ENCODE measurements at regions not wholly inside any gene's neighbourhood (a gene's known extent, or its start where the extent isn't known, plus 50 kb on each side); places are given as distances from the start of the nearest gene placed in this dataset.

GRCh38 chr3:145006271-145006670 is 1034.6 kb downstream of the DIPK2A start:
- H3K27ac ChIP-seq = no peak overlapping the region
- H3K4me3 ChIP-seq = no peak overlapping the region
- DNase-seq (ENCODE audit: low spot score in 2 of 2) = no peak
- no peaks in the 10 kb centered on the region for H3K36me3 ChIP-seq
- H3K27me3 ChIP-seq = no peaks in the 10 kb centered on the region
- H3K4me1 ChIP-seq = no peaks in the 10 kb centered on the region
- TF ChIP-seq CTCF (IDR thresholded peaks at IDR 0.05) (no peak), POLR2A (IDR thresholded peaks at IDR 0.05) (no peak), EP300 (IDR thresholded peaks at IDR 0.05) (no peak)
- H3K9me3 ChIP-seq = peaks cover 0 to 8% (median 0%) of the 10 kb centered on the region in 4 donors
- 46 to 76% methylated on average over 3 of the region's 3 CpGs for WGBS, 2 donors

- DNase-seq (ENCODE audit: low spot score in 2 of 2) = no peak
- no peak overlapping the region for H3K4me3 ChIP-seq
- no peak overlapping the region for H3K27ac ChIP-seq
- H3K36me3 ChIP-seq = no peaks in the 10 kb centered on the region
- 92% methylated on average over 1 of the region's 1 CpG for WGBS, 2 donors
- no peaks in the 10 kb centered on the region for H3K9me3 ChIP-seq
- H3K4me1 ChIP-seq = no peaks in the 10 kb centered on the region
- TF ChIP-seq POLR2A (IDR thresholded peaks at IDR 0.05) (no peak), EP300 (IDR thresholded peaks at IDR 0.05) (no peak), CTCF (IDR thresholded peaks at IDR 0.05) (no peak)
- H3K27me3 ChIP-seq = no peaks in the 10 kb centered on the region
Observed at GRCh38 chr3:145013931-145014330, 1042.3 kb downstream of the DIPK2A start.

DNA sequence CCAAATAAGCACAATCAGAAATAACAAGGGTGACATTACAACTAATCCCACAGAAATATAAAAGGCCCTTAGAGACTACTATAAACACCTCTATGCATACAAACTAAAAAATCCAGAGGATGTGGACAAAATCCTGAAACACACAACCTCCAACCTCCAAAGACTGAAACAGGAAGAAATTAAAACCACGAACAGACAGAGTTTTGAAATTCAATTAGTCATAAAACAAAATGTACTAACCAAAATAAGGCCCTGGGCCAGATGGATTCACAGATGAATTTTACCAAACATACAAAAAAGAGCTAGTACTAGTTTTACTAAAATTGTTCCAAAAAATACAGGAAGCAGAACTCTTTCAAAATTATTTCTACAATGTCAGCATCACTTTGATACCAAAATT is 1043.6 kb downstream of the DIPK2A start:
- H3K9me3 ChIP-seq = no peaks in the 10 kb centered on the region
- no peak for DNase-seq (ENCODE audit: low spot score in 2 of 2)
- TF ChIP-seq POLR2A (IDR thresholded peaks at IDR 0.05) = no peak
- no peak for TF ChIP-seq CTCF (IDR thresholded peaks at IDR 0.05)
- TF ChIP-seq EP300 (IDR thresholded peaks at IDR 0.05) = no peak
- H3K27ac ChIP-seq = no peak overlapping the region
- H3K4me3 ChIP-seq = no peak overlapping the region
- WGBS, 2 donors = 33 to 42% methylated on average over 1 of the region's 1 CpG
- no peaks in the 10 kb centered on the region for H3K36me3 ChIP-seq
- no peaks in the 10 kb centered on the region for H3K27me3 ChIP-seq
- H3K4me1 ChIP-seq = no peaks in the 10 kb centered on the region

DNA sequence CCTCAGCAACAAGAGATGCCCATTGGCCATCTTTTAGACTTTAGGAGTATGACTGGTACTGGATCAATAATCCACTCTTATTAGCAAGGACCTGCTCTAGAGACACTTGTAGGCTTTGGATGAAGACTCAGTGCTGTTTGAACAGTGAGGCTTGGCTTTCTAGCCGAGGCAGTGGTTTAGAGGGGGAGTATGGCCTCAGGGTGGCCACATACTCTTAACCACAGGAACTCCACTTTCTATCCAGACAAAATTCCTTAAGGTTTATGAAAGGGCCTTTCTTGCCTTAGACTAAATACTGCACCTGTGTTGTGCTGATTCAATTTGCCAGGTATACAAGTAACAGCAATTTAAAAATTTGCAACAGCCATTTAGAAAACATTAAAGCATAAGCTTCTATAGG is 1046.3 kb downstream of the DIPK2A start:
- no peak for DNase-seq (ENCODE audit: low spot score in 2 of 2)
- no peaks in the 10 kb centered on the region for H3K9me3 ChIP-seq
- WGBS, 2 donors = 40 to 46% methylated on average over 1 of the region's 1 CpG

DNA sequence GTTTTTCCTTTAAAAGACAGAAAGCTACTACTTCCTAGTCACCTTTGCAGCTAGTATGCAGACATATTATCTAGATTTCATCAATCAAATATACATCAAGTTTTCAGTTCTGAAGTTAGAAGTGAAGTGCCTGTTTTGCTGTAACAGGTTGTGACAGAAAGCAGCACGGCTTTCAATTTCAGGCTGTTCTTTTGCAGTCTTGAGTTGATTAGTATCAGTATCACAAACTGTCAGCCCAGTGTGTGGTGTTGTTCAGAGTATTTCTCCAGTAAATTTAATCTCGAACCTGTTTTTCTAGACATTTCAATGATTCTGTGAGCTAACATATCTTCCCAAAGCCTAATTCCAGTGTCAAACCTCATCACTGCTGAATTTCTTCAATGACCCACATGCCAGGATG is 1050.8 kb downstream of the DIPK2A start:
- no peak overlapping the region for H3K27ac ChIP-seq
- WGBS, 2 donors = 87% methylated on average over 2 of the region's 2 CpGs
- no peak for DNase-seq (ENCODE audit: low spot score in 2 of 2)
- peaks cover 0 to 3% (median 0%) of the 10 kb centered on the region in 4 donors for H3K9me3 ChIP-seq
- TF ChIP-seq EP300 (IDR thresholded peaks at IDR 0.05) (no peak), CTCF (IDR thresholded peaks at IDR 0.05) (no peak), POLR2A (IDR thresholded peaks at IDR 0.05) (no peak)
- no peak overlapping the region for H3K4me3 ChIP-seq
- no peaks in the 10 kb centered on the region for H3K36me3 ChIP-seq
- no peaks in the 10 kb centered on the region for H3K27me3 ChIP-seq
- no peaks in the 10 kb centered on the region for H3K4me1 ChIP-seq

More for the DNA sequence above, 1046.3 kb downstream of the DIPK2A start:
- Histone ChIP-seq H3K27ac (no peak overlapping the region), H3K4me1 (no peaks in the 10 kb centered on the region), H3K4me3 (no peak overlapping the region), H3K27me3 (no peaks in the 10 kb centered on the region), H3K36me3 (no peaks in the 10 kb centered on the region)
- no peak for TF ChIP-seq POLR2A (IDR thresholded peaks at IDR 0.05)
- TF ChIP-seq EP300 (IDR thresholded peaks at IDR 0.05) = no peak
- no peak for TF ChIP-seq CTCF (IDR thresholded peaks at IDR 0.05)

Data from tibial nerve (tissue), 4 donors.